ENCODE measurements at regions not wholly inside any gene's neighbourhood (a gene's known extent, or its start where the extent isn't known, plus 50 kb on each side); places are given as distances from the start of the nearest gene placed in this dataset.

DNA sequence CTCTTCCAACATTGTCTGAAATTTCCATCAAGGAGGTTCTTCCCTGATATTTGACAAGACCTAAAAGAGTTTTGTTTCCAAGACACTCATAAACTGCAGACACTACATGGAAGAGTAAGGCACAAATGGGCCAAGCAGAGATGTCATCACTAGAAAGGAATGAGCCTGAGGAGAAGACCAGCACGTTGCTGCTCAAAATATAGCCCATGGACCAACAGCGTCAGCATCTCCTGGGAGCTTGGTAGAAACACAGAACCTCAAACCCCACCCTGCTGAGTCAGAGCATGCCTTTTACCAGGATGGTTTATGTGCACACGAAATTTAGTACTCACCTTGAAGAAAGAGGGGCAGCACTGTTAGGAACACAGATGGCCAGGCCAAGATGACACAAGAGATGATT, 128.7 kb upstream of the MID1 start:
- no peak for FAIRE-seq

DNA sequence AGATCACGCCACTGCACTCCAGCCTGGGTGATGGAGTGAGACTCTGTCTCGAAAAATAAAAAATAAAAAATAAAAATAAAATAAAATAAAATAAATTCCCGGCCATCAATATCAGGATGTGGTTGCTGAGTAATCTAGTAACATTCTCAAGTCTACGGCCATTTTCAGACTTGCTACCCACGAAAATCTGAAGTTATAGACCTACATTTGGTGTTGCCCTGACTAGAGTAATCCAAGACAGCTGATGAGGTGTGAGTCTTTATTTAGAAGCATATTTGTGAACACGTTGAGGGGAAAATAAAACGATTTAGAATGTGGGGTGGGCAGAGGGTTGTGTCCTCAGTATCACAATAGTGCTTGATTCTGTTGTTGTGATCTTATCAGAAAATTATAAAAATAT, 130.2 kb upstream of the MID1 start:
- no peak for FAIRE-seq

DNA sequence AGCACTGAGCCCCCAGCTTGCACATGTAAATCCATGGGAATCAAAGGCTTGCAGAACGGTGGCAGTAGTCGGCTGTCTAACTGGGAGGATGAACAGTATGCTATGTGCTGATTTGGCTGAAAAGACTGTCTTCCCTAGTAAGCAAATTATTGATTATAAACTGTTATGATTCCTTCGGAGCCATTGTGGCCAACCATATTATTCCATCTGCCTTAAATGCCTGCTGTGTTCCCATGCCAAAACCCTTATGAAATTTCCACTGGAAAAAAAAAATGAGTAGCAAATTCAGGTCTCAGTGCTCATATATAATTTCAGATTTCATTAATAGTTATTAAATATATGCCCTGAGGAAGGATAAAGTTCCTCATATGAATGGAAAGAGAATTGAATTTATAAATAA, 132.7 kb upstream of the MID1 start:
- no peak for FAIRE-seq

DNA sequence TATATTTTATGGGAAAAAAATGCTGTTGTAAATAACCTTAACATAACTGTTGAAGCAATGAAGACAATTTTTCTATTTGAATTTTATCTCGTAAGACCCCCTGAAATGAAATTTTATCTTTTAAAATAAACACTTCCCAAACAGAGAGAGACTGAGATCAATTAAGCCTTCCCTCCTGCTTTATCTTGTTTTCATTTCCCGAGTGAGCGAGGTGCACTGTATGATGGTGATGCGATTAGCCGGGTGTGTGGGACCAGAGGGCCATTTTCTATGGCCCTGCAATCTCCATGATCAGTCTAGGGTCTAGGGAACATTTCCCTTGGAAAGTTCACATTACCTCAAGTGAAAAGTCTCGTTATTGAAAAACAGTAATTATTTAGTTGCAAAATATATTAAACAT, 134.1 kb upstream of the MID1 start:
- FAIRE-seq, result no peak

DNA sequence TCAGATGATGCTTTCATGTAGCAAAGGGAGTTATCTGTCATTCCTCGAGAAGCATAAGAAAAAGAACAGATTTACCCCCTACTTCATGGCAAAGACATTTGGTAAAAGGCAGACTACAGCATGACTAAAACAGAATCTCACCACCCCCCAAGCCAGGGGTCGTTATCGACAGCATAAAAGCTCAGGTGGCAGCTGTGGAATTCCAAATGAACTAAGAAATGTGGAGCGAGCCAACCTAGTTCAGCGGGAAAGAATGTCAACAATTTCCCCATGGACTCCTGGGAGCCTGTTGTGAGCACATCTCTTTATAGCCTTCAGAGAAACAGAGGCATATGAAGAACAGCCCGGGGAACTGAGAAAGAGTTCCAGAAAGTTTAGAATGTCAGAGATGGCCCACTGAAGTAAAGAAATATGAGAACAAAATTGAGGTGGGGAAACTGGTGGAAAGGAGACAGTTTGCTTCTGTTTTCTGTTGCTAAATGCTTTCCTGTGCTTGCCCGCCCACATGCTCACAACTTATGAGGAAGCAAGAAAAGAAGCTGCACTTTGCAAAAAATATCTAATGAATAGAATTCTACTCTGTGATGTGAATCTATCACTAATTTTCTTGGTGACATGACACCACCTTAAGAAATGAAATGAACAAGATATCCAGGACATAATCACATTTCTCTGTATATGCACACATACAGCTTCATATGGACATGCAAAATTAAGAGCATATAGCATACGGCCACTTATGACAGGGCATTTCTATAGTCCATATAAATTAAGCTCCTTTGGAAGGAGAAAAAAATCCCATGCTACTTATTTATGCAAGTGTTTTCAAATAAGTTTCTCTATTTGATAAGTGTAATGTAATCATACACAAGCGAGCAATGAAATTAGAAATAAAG, 135.3 kb upstream of the MID1 start:
- no peak for FAIRE-seq

DNA sequence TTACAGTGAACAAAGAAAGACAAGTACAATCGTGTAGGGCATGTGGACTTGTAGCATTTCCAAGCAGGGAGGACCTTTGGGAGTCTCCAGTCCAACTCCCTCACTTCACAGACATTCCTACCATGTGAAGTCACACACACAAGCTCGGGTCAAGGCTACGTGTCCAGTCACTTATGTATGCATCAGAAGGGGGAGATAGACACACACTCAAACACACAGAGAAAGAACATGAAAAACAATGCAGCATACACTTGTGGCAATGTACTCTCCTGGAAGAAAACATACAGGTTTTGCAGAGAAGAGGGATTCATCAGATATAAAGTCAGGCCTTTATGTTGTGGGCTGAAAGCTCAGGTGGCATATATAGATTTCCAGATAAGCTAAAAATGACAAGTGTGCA, 136.1 kb upstream of the MID1 start:
- no peak for FAIRE-seq

DNA sequence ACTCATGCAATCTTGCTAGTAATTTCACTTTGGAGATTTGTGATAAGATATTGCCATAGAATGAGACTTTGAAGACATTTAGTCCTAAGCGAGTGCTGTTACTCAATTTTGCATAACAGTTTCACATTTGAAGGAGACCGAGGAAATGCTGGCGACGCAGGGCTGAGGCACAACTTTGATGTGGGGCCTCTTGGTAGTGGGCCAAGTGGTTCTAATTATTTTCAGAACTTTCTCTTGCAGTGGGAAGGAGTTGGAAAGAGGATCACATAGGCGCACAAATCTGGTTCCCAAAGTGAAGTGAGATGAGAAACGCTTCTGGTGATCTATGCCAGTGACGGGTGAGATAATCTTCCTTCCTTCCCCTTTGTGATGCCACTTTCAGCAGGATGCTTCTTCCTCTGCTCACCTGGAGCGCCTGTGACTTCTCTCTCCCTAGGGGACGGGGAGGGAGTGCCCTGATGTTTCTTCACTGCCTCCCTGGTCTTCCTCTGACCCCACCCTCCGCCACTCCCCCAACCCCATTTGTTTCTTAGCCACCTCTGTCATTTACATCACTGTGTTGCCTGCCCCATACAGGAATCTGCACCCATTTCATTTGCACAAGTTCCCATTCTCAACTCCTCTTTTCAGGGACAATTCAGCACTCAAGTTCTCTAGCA, 138.9 kb upstream of the MID1 start:
- no peak for FAIRE-seq

DNA sequence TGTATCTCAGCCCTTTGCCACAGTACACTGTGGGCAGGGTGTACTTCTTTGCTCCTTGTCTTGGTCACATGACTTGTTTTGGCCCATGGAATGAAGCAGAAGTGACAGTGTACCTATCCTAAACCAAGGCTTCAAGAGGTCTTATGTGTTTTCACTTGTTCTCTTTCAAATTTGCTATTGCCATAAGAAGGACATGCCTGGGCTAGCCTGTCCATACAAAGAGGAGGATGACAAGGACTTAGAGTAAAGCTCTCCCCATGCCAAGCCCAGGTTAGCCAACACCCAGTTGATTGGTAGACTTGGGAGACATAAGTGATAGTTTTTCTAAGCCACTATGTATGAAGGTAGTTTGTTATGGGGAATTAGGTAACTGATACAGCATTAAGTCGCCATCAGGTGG, 141.1 kb upstream of the MID1 start:
- no peak for FAIRE-seq

DNA sequence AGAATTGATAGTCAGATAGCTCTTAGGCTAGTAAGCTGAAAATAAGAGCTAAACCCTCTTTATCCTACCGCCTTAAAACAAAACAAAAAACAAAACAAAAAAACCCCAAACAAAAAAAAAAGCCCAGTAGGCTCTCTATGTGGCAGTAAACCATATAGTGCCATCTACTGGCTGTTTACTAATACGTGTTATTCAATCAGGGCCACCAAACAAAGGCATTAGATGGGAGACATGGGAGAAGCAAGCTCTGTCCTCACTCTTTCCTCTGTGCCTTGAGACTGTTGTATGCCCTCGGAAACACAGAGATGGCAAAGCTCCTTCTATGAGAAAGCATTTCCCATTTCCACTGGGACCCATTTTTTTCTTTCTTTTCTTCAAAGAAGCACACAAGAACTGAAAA, 148.8 kb upstream of the MID1 start:
- no peak for FAIRE-seq

DNA sequence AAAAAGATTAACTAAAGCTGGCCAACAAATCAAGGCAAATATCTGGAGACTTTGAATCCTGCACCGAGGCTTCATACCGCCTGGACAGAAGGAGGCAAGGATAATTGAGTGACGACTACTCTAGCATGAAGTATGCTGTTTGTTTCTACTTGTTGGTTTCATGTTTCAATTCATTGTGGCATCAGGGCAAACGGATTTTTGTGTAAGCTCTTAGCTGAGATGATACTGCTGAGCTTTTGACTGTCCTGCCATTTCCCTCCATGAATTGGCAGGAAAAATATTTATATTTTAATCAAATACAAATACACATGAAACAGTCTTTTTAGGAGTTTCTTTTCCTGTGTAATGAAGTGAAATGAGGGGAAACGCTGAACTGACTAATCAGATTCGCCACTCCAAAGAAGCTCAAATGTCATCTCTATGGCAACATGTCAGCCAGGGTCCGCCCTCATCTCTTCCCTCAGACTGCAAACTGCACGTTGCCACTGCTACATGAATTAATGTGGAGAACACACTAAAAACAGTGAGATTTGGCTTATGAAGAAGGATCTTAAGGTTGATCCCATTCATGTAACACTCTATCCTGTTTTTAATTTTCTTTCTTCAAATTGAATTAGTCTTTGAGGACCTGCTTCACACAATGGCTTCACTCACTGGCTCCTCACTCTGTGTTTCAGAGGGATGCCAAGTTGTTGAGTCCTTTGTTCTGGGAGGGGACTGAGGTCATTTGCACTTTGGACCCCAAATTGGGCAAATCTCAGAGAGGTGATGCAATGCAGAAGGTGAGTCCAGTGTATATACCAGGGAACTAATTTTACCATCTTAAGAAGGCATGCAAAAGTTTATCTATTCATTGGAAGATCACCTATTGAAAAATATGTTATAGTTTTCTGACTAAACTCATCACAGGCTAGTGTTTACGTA, 149.6 kb upstream of the MID1 start:
- no peak for FAIRE-seq

DNA sequence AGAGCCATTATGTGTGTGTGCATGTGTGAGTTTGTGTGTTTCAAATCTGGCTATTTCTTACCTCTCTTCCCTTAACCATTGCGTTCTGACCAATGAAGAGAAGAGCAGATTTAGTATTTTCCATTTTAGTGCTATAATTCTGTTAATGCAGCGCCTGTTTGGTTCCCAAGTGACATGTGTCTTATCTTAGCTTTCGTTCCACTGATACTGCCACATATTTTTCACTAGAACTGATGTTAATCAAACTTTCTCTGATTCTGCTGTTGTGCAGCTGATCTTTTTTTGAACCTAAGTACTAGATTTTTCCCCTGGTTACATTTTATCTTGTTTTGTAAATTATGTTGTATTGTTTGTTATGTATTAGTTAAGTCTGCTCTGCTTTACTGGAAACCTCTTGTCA, 152.9 kb upstream of the MID1 start:
- no peak for FAIRE-seq

DNA sequence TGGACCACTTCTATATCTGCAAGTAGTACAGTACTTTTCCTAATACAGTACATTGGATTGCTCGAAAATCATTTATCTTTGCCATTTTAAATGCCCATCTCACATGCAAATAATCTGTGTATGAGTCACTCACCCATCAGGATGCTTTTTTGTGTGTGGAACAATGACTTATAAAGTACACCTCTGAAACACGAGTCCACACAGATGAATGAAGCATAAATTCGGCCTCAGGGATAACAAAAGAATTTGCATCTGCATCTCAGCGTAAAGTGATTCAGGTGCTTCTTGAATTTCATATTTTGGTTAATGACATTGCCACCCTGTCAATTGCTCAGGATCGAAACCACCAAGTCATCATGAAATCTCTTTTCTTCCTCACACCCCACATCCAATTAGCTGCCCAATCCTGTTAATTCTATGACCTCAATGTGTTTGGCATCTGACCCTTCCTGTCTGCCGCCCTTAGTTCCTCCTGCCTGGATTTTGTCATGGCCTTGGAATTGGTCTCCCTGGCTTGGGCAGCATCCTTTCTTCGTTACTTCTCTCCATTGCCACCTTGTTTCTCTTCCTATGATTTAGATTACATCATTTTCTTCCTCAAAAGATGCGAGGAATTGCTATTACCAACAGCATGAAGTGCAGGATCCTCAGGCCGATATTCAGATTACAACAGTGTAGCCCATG, 161.6 kb upstream of the MID1 start:
- no peak for FAIRE-seq

DNA sequence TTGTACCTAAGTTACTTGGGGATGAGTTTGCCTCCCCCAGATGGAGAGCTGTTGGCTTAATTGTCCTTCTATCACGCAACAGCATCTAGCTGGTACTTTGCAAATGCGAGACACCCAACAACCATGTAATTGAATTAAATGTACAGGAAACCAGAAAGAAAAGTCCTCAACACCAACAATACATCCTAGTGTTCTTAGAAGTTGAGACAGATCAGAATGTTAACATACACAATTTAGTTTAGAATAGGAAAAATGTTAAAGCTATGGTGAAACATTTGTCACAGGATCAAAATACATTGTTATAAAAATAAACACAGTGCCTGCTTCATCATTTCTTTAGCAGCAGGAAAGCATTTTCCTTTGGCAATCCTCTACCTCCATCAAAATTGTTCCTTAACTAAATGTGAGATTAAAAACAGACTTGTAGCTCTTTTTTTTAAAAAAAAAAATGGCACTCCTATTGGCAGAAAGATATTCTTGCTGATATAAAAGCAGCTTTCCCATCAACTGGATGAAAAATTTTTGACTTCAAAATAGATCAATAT, 163.1 kb upstream of the MID1 start:
- FAIRE-seq, result no peak

DNA sequence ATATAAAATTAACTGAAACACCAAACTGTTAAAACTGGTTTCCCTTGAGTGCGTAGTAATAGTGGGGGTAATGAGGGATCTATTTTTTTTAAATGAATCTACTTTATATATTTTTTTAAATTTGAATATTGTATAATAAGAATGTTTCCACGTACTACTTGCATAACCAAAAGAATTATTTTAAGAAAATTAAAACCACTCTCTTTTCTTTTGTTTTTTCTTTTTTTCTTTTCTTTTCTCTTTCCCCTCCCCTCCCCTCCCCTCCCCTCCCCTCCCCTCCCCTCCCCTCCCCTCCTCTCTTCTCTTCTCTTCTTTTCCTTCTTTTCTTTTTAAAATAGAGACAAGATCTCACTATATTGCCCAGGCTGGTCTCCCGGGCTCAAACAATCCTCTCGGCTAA, 166.9 kb upstream of the MID1 start:
- no peak for FAIRE-seq

DNA sequence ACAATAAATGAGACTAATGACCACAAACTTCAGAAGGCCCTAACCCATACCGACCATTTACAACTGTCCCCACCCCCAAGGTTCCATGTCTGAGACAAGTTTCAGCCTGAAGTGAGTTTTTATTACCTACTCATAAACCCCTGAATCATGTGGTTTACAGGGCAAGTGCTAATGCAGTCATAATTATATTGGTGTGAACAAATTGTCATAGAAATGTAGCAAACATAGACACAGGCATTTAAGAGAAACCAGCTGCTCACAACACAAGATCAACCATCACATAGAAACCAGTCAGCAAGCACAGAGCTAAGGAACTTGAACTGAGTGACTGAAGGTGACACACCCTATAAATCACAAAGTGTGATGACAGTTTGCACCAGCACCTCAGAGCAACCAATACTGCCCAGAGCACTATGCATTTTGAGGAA, 173.8 kb upstream of the MID1 start:
- FAIRE-seq, result no peak

DNA sequence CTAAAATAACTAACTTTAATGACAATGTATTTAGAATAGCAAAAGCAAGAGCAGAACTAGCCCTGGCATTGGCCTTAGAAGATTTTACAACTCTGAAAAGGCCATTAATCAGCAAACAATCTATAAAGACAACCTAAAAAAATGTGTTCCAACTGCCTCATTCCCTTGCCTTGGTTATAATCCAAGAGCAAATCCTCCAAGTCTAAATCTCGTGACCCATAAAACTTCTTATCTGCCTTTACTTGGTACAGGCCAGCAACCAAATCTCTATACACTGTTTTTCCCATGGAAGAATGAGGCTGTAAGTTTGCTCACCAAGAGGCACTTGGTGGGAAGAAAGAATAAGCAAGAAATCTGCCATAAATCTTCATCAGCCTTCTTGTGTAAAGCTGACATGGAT, 175.3 kb upstream of the MID1 start:
- FAIRE-seq, result no peak

DNA sequence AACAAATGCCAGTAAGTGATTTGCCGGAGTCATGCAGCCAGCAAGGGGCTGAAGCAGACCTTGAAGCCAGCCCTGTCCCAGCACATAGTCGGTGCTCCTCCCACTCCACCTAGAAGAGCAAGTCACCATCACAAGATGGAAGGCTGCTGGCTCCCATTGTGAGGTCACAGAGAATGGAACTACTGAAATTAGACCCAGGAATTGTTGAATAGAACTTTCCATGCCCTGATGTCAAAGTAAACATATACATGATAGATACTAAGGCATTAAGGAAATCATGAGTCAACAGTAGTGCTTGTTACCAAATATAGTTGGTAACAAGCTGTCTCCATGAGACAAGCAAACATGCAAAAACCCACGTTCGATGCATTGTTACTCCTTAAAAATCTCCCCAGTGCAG, 177.1 kb upstream of the MID1 start:
- FAIRE-seq, result no peak

DNA sequence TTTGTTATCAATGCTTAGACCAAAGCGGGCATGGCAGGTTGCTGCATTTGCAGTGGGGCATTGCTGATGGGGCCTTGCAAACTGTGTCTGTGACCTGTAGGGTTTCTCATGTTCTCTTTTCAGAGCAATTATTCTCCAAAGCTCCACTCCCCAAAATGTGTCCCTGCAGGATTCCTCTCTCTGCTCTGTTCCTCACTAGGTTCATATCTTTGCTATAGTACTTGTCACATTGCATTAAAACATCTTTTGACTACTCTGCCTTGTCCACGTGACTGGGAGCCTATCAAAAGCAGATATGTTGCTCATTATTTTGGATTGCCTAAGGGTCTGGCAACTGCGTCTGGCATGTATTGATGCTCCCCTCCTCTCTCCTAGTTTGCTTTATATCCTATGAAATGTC, 177.7 kb upstream of the MID1 start:
- no peak for FAIRE-seq

DNA sequence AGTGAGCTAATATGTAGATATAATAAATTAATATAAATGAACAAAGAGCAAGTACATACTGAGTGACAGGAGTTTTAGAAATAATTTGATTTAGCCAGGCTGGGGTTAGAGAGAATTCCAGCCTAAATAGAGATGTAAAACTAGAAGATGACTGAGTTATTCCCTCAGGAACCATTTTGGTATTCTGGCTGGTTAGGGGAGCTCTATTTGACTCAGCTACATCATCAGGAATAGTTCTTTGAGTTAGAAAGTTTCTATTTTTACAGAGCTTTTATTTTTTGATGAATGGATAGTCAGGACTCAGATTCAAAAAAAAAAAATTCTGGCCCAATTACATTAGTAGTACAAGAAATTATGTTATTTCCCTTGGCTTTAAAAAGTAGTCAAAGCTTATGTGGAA, 180.4 kb upstream of the MID1 start:
- FAIRE-seq, result no peak

DNA sequence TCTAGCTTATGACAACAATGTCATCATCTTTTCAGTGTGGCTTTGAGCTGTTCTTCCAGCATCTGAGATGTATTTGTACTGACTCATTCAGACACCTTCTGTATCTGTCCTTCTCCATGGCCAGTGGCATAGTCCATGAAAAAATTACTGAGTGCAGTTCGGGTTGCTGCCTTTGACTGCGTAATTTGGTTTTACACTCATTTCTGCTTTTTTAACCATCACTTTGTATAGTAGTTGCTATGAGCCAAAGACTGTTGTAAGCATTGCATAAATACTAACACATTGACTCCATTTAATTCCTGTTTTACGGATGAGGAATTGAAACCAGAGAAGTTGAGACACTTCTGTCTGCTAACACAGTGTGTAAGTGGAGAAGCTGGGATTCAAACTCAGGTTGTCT, 190.7 kb upstream of the MID1 start:
- no peak for FAIRE-seq

DNA sequence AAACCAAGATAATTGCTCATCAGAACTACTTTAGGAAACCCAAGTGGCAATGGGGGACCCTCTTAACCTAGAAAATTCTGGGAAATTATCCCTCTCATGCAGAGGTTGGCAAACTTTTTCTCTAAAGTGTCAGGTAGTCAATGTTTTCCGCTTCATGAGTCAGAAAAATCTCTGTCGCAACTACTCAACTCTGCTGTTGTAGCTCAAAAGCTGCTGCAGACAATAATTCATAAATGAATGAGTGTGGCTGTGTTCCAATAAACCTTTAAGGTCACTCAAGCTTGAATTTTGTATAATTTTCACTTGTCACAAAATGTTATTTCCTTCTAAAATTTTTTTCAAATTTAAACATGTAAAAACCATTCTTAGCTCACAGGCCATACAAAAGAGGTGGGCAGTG, 193.4 kb upstream of the MID1 start:
- no peak for FAIRE-seq

DNA sequence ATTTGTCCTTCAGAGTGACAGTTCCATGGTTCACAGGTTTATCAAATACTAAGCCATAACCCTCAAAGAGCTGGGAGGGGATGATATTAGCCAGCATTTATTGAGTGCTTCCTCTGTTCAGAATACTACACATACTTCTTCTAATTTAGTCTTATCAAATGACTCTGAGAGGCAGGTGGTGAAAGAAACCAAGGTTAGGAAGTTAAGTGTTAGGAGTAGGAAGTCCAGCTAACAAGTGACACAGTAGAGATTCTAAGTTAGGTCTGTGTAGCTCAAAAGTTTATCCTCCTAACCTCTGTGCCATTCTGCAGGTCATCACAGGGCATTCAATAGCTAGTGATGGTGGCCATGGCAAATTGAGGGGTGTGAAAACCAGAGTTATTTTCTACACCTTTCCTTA, 198.3 kb upstream of the MID1 start:
- no peak for FAIRE-seq

DNA sequence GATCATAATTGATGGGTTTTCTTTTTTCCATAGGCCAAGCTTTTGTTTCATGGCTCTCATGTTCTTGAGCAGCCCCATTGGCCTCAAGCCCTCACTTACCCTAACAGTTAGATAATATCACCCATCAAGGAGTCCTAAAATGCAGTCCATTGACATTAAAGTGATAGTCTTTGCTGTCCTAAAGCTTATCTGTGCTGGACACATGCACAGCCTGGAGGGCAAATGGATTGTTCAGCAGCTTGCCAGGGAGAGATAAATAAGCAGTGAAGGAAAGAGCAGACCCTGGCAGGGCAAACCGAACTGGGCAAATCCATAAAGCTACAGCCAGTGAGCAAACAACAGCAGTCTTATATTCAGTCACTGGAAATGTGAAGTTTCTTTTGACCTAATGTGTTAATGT, 199.6 kb upstream of the MID1 start:
- no peak for FAIRE-seq
